Ovary (tissue), 7 donors: ENCODE measurements at regions not wholly inside any gene's neighbourhood (a gene's known extent, or its start where the extent isn't known, plus 50 kb on each side); places are given as distances from the start of the nearest gene placed in this dataset.

Experiments
- DNase-seq, 5 donors: peaks; one replicate each; pipeline ENCODE4 v3.0.0-alpha.2; 2019 to 2020
- H3K27ac ChIP-seq, 2 donors: fragments of 200-600 bp; one replicate each; pipeline versions ENCODE4 v1.5.1 to v1.8.0; 2019 to 2022
- H3K27me3 ChIP-seq: fragments of 200-600 bp; one replicate; pipeline ENCODE4 v1.8.0; 2022
- H3K36me3 ChIP-seq: fragments of 200-600 bp; sonication (generic); one replicate; pipeline ENCODE4 v1.5.1; 2019
- H3K4me1 ChIP-seq: one replicate; pipeline ENCODE4 v1.8.1; 2013; ENCODE audit warnings: mild to moderate bottlenecking, moderate library complexity; ENCODE audit not compliant: insufficient read depth
- H3K4me3 ChIP-seq: fragments of 200-600 bp; sonication (generic); one replicate; pipeline ENCODE4 v1.5.1; 2017
- H3K9me3 ChIP-seq, 2 donors: fragments of 200-600 bp in 1 of 2; sonication (generic) in 1 of 2; one replicate each; pipeline versions ENCODE4 v1.5.1 to v1.8.1; 2013 to 2019; ENCODE audit warnings: mild to moderate bottlenecking in 1 of 2, moderate library complexity in 1 of 2
- CTCF ChIP-seq, 3 donors: fragments of 450-650 bp in 2 of 3; fragments of 200-600 bp in 1 of 3; IDR thresholded peaks; one replicate each; pipeline versions ENCODE4 v1.5.1 to v1.8.0; 2016 to 2022; ENCODE audit warnings: antibody characterized with exemption in 3 of 3, mild to moderate bottlenecking in 1 of 3
- EP300 ChIP-seq: sonication (generic); formaldehyde crosslinking; IDR thresholded peaks from one replicate; pipeline ENCODE4 v1.6.1; 2017; ENCODE audit warnings: antibody characterized with exemption
- POLR2A ChIP-seq: fragments of 450-650 bp; IDR thresholded peaks from one replicate; pipeline ENCODE4 v1.6.1; 2017; ENCODE audit warnings: antibody characterized with exemption, mild to moderate bottlenecking, moderate library complexity
- WGBS, 3 donors: extraction: QIAGEN DNeasy Blood & Tissue Kit in 1 of 3; methylation state at CpG; one replicate each; pipeline versions ENCODE4 v1.1.5 to v1.1.7; 2013 to 2017; 5-methylcytosine and 5-hydroxymethylcytosine counted together
- intact Hi-C, 4 donors: fragments of 100-400 bp; cut with DNase I; formaldehyde crosslinking; loops; one replicate each; pipeline versions ENCODE4 v1.11.0 to v1.15.1; 2022 to 2023
- donor health status: DM: no; HTN: no; CAD: no; lungs with moderate emphysema.
- donor health status: DM: no; HTN: no; CAD: no.
- donor health status: Bipolar disorder and iron deficiency.
- donor health status: DM: no; HTN: no; CAD: no.
- donor health status: DM: yes; HTN: yes; CAD: no.

DNA sequence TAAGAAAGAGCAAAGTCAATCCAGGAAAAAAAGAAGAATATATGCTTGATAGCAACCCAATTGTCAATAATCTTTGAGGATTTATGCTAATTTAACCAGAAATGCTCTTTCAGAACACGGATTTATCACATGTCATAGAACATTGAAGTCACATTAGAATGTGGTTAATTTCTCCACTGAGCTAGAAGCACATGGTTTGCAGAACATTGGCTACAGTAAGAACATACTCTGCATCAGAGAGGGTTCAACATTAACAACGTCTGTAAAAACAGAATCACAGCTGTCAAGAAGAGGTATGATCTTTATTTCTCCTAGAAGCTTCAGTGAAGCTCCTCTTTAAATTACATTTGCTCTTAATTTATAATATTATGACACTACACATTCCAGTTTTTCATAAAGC, 619.7 kb upstream of the AGTR1 start:
- Histone ChIP-seq H3K27me3 (no peaks in the 10 kb centered on the region), H3K4me1 (no peaks in the 10 kb centered on the region), H3K36me3 (no peaks in the 10 kb centered on the region), H3K9me3 (no peaks in the 10 kb centered on the region), H3K4me3 (no peak overlapping the region), H3K27ac (no peak overlapping the region)
- 71 to 73% (median 71%) methylated on average over 2 of the region's 2 CpGs for WGBS, 3 donors
- intact Hi-C loops = no loop called here
- DNase-seq = no peak
- TF ChIP-seq POLR2A (no peak), EP300 (no peak), CTCF (IDR thresholded peaks at IDR 0.05) (no peak)

DNA sequence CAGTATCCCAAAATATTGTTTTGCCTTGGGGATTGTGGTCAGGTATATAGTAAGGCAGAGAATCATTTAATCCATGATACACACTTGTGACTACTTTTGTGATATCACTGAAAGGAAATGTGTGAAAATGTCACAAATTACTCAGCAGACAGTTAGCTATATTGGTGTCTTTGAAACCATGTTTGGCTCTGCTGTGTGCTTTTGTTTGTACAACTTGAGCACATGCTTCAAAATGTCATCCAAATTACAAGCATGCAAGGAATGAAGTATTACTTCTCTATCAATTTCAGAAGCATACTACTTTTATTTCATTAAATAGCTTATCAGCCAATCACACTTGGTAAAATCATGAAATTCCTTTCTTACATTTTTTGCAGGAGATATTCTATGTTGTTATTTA, 619.0 kb upstream of the AGTR1 start:
- no peaks in the 10 kb centered on the region for H3K36me3 ChIP-seq
- no peaks in the 10 kb centered on the region for H3K27me3 ChIP-seq
- no peak overlapping the region for H3K4me3 ChIP-seq
- H3K9me3 ChIP-seq = no peaks in the 10 kb centered on the region
- no peaks in the 10 kb centered on the region for H3K4me1 ChIP-seq
- intact Hi-C loops = no loop called here
- no peak for DNase-seq
- no peak for TF ChIP-seq CTCF (IDR thresholded peaks at IDR 0.05)
- no peak for TF ChIP-seq POLR2A
- no peak for TF ChIP-seq EP300
- H3K27ac ChIP-seq = no peak overlapping the region

DNA sequence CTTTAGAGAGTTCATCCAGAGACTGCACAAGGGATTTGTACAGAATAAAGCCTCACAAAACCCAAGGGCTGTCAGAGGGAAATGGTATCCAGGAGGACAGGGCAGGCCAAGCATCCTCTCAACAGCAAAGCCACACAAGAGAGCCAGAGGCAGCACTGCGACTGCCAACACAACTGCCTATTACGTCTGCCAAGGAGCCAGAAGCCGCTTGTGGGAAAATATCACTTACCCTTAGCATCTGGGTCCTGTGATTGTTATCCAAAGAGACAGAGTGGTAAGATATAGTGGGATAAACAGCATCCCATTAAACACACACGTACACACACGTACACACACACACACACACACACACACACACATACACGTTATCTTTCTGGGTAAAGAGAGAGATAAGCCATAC, 618.3 kb upstream of the AGTR1 start:
- Histone ChIP-seq H3K36me3 (no peaks in the 10 kb centered on the region), H3K4me3 (no peak overlapping the region), H3K27ac (no peak overlapping the region), H3K4me1 (no peaks in the 10 kb centered on the region), H3K27me3 (no peaks in the 10 kb centered on the region), H3K9me3 (no peaks in the 10 kb centered on the region)
- TF ChIP-seq EP300 (no peak), POLR2A (no peak), CTCF (IDR thresholded peaks at IDR 0.05) (no peak)
- no peak for DNase-seq
- intact Hi-C loops = no loop called here
- 77 to 91% (median 85%) methylated on average over 6 of the region's 6 CpGs for WGBS, 3 donors

DNA sequence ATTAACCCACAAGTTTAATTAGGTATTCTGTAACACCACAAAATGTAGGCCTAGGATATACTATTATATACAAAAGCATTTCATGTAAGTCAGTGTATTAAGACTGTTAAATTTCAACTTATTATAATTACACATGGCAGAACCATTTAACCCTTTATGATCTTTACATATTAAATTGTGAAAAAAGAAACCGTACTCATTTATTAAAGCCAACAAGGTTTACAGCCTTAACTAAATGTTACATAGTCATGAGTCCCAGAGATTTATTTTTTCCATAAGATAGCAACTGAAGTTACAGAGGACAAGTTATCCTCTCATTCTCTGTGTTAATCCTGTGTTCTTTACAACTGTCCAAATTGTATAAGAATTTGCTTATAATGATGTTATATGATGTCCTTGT, 615.8 kb upstream of the AGTR1 start:
- Histone ChIP-seq H3K27ac (no peak overlapping the region), H3K27me3 (no peaks in the 10 kb centered on the region), H3K4me1 (no peaks in the 10 kb centered on the region), H3K4me3 (no peak overlapping the region), H3K36me3 (no peaks in the 10 kb centered on the region), H3K9me3 (no peaks in the 10 kb centered on the region)
- 94 to 98% (median 96%) methylated on average over 1 of the region's 1 CpG for WGBS, 3 donors
- intact Hi-C loops = no loop called here
- no peak for DNase-seq
- TF ChIP-seq CTCF (IDR thresholded peaks at IDR 0.05) = no peak
- no peak for TF ChIP-seq POLR2A
- TF ChIP-seq EP300 = no peak
